HG03354 (cell line): ENCODE measurements at regions not wholly inside any gene's neighbourhood (a gene's known extent, or its start where the extent isn't known, plus 50 kb on each side); places are given as distances from the start of the nearest gene placed in this dataset.
"Not testable (repeated sequence)": the region's sequence is repeated elsewhere in the genome, so short reads cannot be mapped to it uniquely, and the experiment has no call there.

Source experiments
- ATAC-seq: cut with Tn5 transposase; IDR thresholded peaks from one replicate; pipeline ENCODE4 v1.9.1; 2021; ENCODE audit warnings: mild to moderate bottlenecking; ENCODE audit not compliant: unreplicated experiment, poor library complexity, severe bottlenecking

- ATAC-seq, result no peak
Measured at GRCh38 chr2:198591586-198591985, 787.2 kb downstream of the PLCL1 start.

DNA sequence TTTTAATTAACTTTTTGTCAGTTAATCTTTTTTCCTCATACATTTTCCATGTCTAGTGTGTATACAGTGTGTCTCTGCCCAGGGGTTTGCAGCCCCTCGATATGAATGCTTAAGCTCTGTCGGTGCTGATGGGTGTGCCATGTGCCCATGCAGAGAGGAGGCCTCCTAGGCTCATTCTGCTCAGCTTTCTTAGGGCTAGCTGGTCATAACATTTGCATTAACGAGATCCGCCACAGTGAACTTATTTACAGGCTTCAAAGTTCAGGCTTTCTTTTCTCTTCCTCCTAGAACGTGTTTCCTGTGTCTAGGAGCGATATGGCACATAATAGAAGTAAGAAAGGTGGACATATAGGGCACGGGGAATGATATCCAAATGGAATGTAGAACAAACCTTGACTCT is 783.3 kb downstream of the PLCL1 start:
- ATAC-seq, result no peak

GRCh38 chr2:198587240-198587639 is 782.8 kb downstream of the PLCL1 start:
- no peak for ATAC-seq

DNA sequence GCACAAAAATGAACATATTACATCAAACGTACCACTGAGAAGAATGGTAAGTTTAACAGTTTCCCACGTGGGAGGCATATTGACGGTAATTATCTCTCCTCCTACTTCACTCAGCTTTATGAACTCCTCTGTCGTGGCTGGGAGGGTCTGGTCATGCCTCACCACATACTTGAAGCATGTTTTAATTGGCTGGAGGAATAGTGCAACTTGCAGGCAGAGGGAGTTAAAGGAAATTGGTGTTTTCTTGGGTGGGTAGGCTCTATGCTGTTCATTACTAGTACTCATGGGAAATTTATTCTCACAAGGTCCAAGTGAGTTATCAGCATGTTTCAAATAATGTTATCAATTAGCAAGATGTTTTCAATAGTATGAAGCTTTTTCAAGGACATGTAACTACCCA is 767.0 kb downstream of the PLCL1 start:
- ATAC-seq, result no peak

- ATAC-seq, result no peak
Measured at GRCh38 chr2:198558176-198558575, 753.8 kb downstream of the PLCL1 start.

DNA sequence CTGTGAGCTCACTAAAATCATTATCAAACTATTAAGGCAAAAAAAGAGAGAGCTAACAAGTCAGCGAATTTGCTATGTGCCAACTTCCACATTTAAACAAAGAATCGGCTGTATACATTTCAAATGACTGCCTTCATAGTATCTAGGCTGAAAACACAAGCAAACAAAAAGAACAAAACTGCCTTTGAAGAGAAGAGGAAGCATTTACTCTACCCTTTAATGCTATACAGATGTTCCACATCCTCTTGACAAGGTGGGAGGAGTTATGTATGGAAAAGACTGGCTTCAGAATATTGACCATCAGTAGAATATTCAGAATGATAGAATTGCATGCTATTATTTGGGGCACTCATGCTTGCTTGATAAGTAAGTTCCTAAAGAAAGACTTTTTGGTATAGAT is 741.7 kb downstream of the PLCL1 start:
- no peak for ATAC-seq

DNA sequence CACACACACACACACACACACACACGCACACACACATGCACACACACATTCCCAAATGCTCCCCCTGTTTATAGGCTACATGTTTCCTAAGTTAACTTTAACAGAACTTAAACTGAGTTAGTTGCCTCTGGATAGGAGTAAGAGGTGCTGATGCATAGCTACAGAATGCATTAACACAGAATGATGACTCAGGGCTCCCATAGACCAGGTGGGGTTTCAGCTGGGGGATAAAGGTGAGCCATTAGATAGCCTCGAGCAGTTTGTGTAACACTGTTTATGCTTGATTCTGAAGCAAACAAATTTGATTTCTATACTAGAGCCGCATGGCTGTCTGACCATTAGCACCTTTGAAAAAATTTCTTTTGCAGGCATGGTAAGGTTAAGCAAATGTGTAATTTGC is 741.0 kb downstream of the PLCL1 start:
- no peak for ATAC-seq

GRCh38 chr2:198544461-198544860 is 740.1 kb downstream of the PLCL1 start:
- ATAC-seq, result no peak

- ATAC-seq, result no peak
Measured at GRCh38 chr2:198534756-198535155, 730.4 kb downstream of the PLCL1 start.

DNA sequence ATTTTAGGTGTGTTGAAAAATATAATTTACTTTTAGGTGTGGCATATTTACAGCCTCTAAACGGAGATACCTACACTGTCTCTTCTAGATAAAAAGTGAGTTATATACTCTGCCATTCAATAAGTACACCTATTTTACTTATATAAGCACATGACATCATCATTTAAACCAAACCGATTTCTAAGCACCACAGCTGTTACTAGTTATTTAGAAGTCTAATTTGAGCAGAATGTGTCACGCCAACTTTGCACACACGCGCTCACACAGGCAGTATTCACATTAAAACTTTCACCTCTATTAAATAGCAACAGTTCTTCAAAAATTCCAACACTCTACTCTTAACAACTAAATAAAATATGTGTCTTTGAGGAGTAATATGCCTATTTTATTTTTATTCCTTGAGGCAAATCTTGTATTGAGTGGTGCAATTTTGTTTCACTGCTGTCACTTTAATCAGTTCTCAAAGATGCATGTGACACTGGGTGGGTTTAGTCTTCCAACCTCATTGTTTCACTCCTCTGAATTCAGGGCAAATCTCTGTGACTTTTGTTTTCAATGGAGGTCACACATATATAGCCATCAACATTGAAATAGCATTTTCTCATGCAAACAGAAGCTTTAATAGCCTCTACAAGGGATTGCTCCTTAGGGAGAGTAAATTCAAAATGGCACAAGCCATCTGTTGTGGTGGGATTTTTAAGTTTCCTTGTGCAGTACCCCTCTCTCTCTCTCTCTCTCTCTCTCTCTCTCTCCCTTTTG is 721.0 kb downstream of the PLCL1 start:
- no peak for ATAC-seq

DNA sequence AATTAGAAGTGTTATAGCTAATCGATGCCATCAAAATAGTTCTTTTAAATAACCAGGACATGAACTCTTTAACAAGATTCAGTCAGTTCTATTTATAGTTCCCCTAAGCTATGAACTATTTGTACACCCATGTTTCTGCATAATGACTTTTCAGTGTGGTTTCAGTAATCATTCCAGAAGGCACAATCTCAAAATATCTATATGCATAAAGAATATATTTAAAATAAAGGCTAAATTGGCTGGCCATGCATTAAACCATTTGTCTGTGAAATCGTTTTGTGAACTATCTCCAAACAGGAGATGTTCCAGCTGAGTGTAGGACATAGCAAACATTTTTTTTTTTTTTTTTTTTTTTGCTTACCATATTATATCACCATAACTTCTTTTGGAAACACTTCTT is 719.3 kb downstream of the PLCL1 start:
- no peak for ATAC-seq

DNA sequence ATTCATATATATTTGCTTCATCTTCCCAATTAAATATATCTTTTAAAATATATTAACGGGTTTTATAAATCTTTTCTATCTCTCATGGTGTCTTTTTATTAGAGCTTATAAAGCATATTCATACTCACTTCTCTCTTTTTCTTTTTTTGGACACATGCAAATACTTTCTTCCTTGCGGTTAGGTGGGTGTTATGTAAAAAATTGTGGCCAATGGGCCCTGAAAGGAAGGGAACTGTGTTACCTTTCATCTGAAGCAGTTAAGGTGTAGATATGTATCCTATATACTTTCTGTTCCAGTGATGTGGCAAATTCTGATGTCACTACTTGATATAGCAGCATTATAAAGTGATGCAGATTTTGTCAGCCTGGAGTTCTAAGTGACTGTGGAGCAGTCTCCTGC is 714.5 kb downstream of the PLCL1 start:
- peak; percentile 71 for ATAC-seq

DNA sequence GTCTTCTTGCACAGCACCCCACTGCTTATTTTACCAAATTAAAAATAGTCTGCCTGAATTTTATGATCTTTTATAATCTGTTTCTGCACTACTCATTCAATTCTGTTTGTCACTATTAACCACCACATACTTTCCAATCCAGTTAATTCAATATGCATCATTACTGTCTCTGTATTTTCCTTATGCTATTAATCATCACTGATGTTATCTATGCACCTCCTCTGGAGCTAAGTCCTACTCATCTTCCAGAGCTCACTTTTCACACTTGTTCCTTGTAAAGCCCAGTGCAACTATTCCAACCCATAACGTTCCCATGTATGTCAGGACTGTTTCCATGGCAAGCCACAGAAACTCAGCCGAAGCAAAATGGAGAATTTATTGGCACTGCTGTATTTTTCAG is 713.6 kb downstream of the PLCL1 start:
- ATAC-seq, result no peak

GRCh38 chr2:198508610-198509009 is 704.2 kb downstream of the PLCL1 start:
- not testable (repeated sequence) for ATAC-seq

DNA sequence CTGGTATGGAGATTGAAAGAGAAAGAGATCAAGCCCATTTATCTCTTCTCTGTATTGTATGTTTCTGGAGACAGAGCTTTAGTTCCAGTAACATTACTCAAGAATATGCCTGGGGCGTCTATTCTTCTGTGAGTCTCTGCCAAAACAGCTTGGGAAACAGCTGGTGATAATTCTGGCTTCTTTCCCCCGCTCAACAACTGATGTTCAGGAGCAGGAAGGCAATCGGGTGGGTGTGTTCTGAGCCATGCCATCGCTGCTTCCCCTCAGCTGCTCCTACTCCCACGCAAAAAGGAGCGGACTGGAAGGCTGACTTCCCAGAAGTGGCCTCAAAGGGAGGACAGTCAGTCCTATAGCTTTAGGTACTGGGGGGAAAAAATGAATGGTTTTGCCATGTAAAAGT is 695.1 kb downstream of the PLCL1 start:
- no peak for ATAC-seq

GRCh38 chr2:198498516-198498915 is 694.1 kb downstream of the PLCL1 start:
- no peak for ATAC-seq

GRCh38 chr2:198498048-198498447 is 693.7 kb downstream of the PLCL1 start:
- ATAC-seq, result no peak

DNA sequence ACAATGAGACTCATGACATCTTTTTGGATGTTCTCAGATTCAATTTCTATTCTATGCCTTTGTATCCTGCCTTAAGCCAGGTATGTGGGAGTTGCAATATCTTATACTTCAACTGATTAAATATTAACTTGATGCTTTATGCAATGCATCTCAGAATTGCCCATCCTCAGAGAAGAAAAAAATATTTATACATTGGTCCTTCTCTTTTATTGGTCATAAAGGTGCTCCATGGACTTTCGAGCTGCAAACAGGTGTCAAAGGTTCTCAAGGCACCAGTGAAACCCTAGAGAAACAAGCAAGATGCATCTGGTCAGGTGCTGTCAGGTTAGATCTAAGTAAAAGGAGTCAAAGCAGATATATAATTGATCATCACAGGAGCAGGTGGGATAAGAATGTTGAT is 690.5 kb downstream of the PLCL1 start:
- no peak for ATAC-seq

GRCh38 chr2:198490748-198491147 is 686.4 kb downstream of the PLCL1 start:
- ATAC-seq, result no peak

- ATAC-seq, result no peak
Measured at GRCh38 chr2:198488964-198489363, 684.6 kb downstream of the PLCL1 start.

DNA sequence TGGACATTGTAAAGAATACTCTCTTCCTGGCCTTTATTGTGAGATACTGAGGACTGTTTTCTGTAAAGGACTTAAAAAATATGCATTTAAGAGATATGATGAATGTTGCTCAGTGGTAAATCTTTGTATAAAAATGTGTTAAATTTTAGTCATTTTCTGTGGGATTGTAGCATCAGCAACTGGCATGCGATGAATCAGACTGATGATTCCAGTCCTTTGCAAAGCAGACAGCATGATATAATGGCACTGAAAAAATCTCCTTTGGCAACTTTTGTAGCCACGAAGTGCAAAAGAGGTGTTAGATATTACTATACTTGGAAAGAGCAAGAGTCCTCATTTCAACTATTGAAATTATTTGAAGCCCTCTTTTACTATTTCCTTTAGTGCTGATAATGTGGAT is 678.7 kb downstream of the PLCL1 start:
- no peak for ATAC-seq

DNA sequence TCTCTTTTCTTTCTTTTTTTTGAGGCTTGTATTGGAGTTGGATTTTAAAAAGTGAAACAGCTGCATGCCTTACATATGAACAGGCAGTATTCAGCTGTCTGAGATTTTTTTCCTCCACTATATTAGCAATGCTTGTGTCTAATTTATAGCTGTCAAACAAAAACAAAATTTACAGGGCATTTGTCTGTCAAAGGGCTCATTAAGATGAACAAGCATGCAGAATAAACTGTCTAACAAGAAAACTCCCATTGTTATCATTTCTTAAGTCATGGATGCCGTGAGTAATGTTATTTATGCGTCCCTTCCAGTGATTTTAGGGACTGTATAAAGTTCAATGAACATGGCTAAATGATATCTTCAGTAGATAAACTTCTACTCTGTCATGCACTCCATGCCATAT is 674.7 kb downstream of the PLCL1 start:
- no peak for ATAC-seq
